A549 (cell line): ENCODE measurements at regions not wholly inside any gene's neighbourhood (a gene's known extent, or its start where the extent isn't known, plus 50 kb on each side); places are given as distances from the start of the nearest gene placed in this dataset.

Experiments used
- ATAC-seq, 2 experiments: fragments of 200-7000 bp in 1 of 2; fragments of >200 bp in 1 of 2; cut with Nextera tagmentation in 1 of 2; cut with Tn5 transposase in 1 of 2; 3 replicates each; pipeline versions ENCODE4 v1.8.0 to v1.9.1; 2018 to 2020; ENCODE audit warnings: mild to moderate bottlenecking in 1 of 2, moderate library complexity in 1 of 2
- CTCF ChIA-PET: fragments of 300-600 bp; sonication (Branson Sonifier 250); formaldehyde crosslinking; extraction: SDS; loops from one replicate; lab custom pipeline; 2021; ENCODE audit warnings: antibody characterized with exemption, inconsistent platforms; lab: Yijun Ruan, JAX
- POLR2A ChIA-PET: fragments of 350-600 bp; formaldehyde crosslinking; extraction: SDS; loops from one replicate; lab custom pipeline; 2021; ENCODE audit warnings: antibody characterized with exemption, inconsistent platforms; lab: Yijun Ruan, JAX
- DNase-seq, 2 experiments: peaks; one replicate each; pipeline versions ENCODE4 v3.0.0 to v3.0.0-alpha.2; 2011 to 2016; ENCODE audit warnings: low read depth in 1 of 2, low spot score in 1 of 2
- FAIRE-seq: peaks from 2 replicates; lab custom pipeline; 2011; peaks lifted over from hg19 to GRCh38; lab: Jason Lieb, UNC
- H3K27ac ChIP-seq, 2 experiments: fragments of >200 bp; sonication (Bioruptor Twin); formaldehyde crosslinking; 3 replicates each; pipeline ENCODE4 v1.5.1; 2016 to 2017
- H3K4me1 ChIP-seq: fragments of >200 bp; sonication (Bioruptor Twin); formaldehyde crosslinking; 3 replicates; pipeline ENCODE4 v1.6.1; 2016
- H3K4me2 ChIP-seq: fragments of >200 bp; sonication (Bioruptor Twin); formaldehyde crosslinking; 3 replicates; pipeline ENCODE4 v1.6.1; 2016
- H3K4me3 ChIP-seq: fragments of >200 bp; sonication (Bioruptor Twin); formaldehyde crosslinking; 3 replicates; pipeline ENCODE4 v1.5.1; 2016
- H3K9me3 ChIP-seq: fragments of >200 bp; sonication (Bioruptor Twin); formaldehyde crosslinking; 3 replicates; pipeline ENCODE4 v1.6.1; 2016
- BHLHE40 ChIP-seq: IDR thresholded peaks from 2 replicates; pipeline ENCODE4 v1.6.1; 2012; ENCODE audit warnings: low read depth, low read length, inconsistent platforms
- CBX2 ChIP-seq: fragments of 200-600 bp; sonication (generic); IDR thresholded peaks from 2 replicates; pipeline ENCODE4 v1.6.1; 2016; ENCODE audit warnings: low read depth, mild to moderate bottlenecking, borderline replicate concordance
- CBX8 ChIP-seq: fragments of 200-600 bp; sonication (generic); IDR thresholded peaks from 2 replicates; pipeline ENCODE4 v1.6.1; 2016
- CEBPB ChIP-seq, 2 experiments: fragments of >200 bp in 1 of 2; sonication (Bioruptor Twin) in 1 of 2; formaldehyde crosslinking in 1 of 2; IDR thresholded peaks; 2 replicates each; pipeline ENCODE4 v1.6.1; 2012 to 2016
- CHD4 ChIP-seq: fragments of 200-600 bp; sonication (generic); IDR thresholded peaks from 2 replicates; pipeline ENCODE4 v1.6.1; 2016; ENCODE audit warnings: antibody characterized with exemption, mild to moderate bottlenecking, borderline replicate concordance
- EHF ChIP-seq: fragments of 250-450 bp; sonication (Bioruptor Pico); IDR thresholded peaks from 2 replicates; pipeline ENCODE4 v1.5.0; 2020; ENCODE audit warnings: mild to moderate bottlenecking
- EHMT2 ChIP-seq: fragments of 200-600 bp; sonication (generic); IDR thresholded peaks from 2 replicates; pipeline ENCODE4 v1.6.1; 2016; ENCODE audit warnings: antibody characterized with exemption, low read depth, mild to moderate bottlenecking, moderate library complexity
- EP300 ChIP-seq, 2 experiments: fragments of >200 bp; sonication (Bioruptor Twin); formaldehyde crosslinking; IDR thresholded peaks; 2 replicates in 1 of 2; 3 replicates in 1 of 2; pipeline ENCODE4 v1.6.1; 2016 to 2017
- ESRRA ChIP-seq: fragments of 150-350 bp; IDR thresholded peaks from 2 replicates; pipeline ENCODE4 v1.6.1; 2014; ENCODE audit warnings: mild to moderate bottlenecking, low read length, borderline replicate concordance
- FOSB ChIP-seq: fragments of 250-450 bp; sonication (Bioruptor Pico); IDR thresholded peaks from 2 replicates; pipeline ENCODE4 v1.5.0; 2020; ENCODE audit warnings: mild to moderate bottlenecking, moderate library complexity
- HEYL ChIP-seq: fragments of 250-450 bp; sonication (Bioruptor Pico); IDR thresholded peaks from 2 replicates; pipeline ENCODE4 v1.8.0; 2021; ENCODE audit warnings: mild to moderate bottlenecking, moderate library complexity
- HOXA7 ChIP-seq: fragments of 250-450 bp; sonication (Bioruptor Pico); IDR thresholded peaks from 2 replicates; pipeline ENCODE4 v1.5.0; 2020; ENCODE audit warnings: mild to moderate bottlenecking, moderate library complexity
- HOXB5 ChIP-seq: fragments of 250-450 bp; sonication (Bioruptor Pico); IDR thresholded peaks from 2 replicates; pipeline ENCODE4 v1.5.0; 2020; ENCODE audit warnings: mild to moderate bottlenecking, moderate library complexity
- JUNB ChIP-seq: fragments of >200 bp; sonication (Bioruptor Twin); formaldehyde crosslinking; IDR thresholded peaks from 2 replicates; pipeline ENCODE4 v1.6.1; 2016
- KDM1A ChIP-seq: fragments of 200-600 bp; sonication (generic); IDR thresholded peaks from 2 replicates; pipeline ENCODE4 v1.6.1; 2016; ENCODE audit warnings: low read depth, mild to moderate bottlenecking
- MAX ChIP-seq: IDR thresholded peaks from 2 replicates; pipeline ENCODE4 v1.6.1; 2012
- NFE2L2 ChIP-seq: fragments of 150-350 bp; conservative IDR thresholded peaks from 2 replicates; pipeline ENCODE4 v1.6.1; 2014; ENCODE audit warnings: low read length
- POLR2AphosphoS2 ChIP-seq: conservative IDR thresholded peaks from 2 replicates; pipeline ENCODE4 v1.6.1; 2012; ENCODE audit warnings: low read length, improper control_type of control experiment, inconsistent platforms
- RARB ChIP-seq: fragments of 250-450 bp; sonication (Bioruptor Pico); IDR thresholded peaks from 2 replicates; pipeline ENCODE4 v1.8.0; 2021; ENCODE audit warnings: mild to moderate bottlenecking, moderate library complexity
- RFX5 ChIP-seq: fragments of 450-650 bp; IDR thresholded peaks from 2 replicates; pipeline ENCODE4 v1.7.1; 2014; ENCODE audit warnings: antibody characterized with exemption, mild to moderate bottlenecking, moderate library complexity
- RNF2 ChIP-seq: fragments of 200-600 bp; sonication (generic); IDR thresholded peaks from 2 replicates; pipeline ENCODE4 v1.6.1; 2016; ENCODE audit warnings: low read depth, mild to moderate bottlenecking, antibody characterized with exemption, moderate library complexity, borderline replicate concordance
- TFCP2L1 ChIP-seq: fragments of 250-450 bp; sonication (Bioruptor Pico); IDR thresholded peaks from 2 replicates; pipeline ENCODE4 v1.5.0; 2021; ENCODE audit warnings: mild to moderate bottlenecking
- USF2 ChIP-seq: fragments of 450-650 bp; IDR thresholded peaks from 2 replicates; pipeline ENCODE4 v1.6.1; 2014; ENCODE audit warnings: antibody characterized with exemption
- ZC3H11A ChIP-seq: fragments of 450-650 bp; IDR thresholded peaks from 2 replicates; pipeline ENCODE4 v1.6.1; 2014; ENCODE audit warnings: antibody characterized with exemption, mild to moderate bottlenecking
- ZSCAN20 ChIP-seq: fragments of 250-450 bp; sonication (Bioruptor Pico); IDR thresholded peaks from 2 replicates; pipeline ENCODE4 v1.8.0; 2022; ENCODE audit warnings: mild to moderate bottlenecking, moderate library complexity
- WGBS: methylation state at CpG from one replicate; pipeline ENCODE4 v1.1.6; 2017; ENCODE audit errors: missing lambda C conversion rate; 5-methylcytosine and 5-hydroxymethylcytosine counted together
- TF ChIP-seq, protein P1 (sequence below): fragments of >200 bp; sonication (Bioruptor Twin); formaldehyde crosslinking; IDR thresholded peaks from 3 replicates; pipeline ENCODE4 v1.6.1; 2016
- TF ChIP-seq, protein P2 (sequence below): fragments of >200 bp; sonication (Bioruptor Twin); formaldehyde crosslinking; IDR thresholded peaks from 3 replicates; pipeline ENCODE4 v1.5.1; 2016

GRCh38 chrX:39377157-39377556, 575.9 kb downstream of the MID1IP1 start:
- Histone ChIP-seq H3K4me2 (no peak overlapping the region), H3K27ac (no peak overlapping the region), H3K9me3 (no peaks in the 10 kb centered on the region), H3K4me3 (no peak overlapping the region), H3K4me1 (no peaks in the 10 kb centered on the region)
- DNase-seq: no peak
- no peak for TF ChIP-seq TFCP2L1 (CRISPR knock-in tag)
- no peak for TF ChIP-seq RFX5
- no peak for TF ChIP-seq CHD4
- TF ChIP-seq CEBPB (IDR thresholded peaks at IDR 0.05): no peak
- TF ChIP-seq RARB (CRISPR knock-in tag): no peak
- no peak for TF ChIP-seq CBX8
- TF ChIP-seq ESRRA: no peak
- TF ChIP-seq HOXB5 (CRISPR knock-in tag): no peak
- TF ChIP-seq NFE2L2: no peak
- TF ChIP-seq JUNB: no peak
- TF ChIP-seq, protein P1, sequence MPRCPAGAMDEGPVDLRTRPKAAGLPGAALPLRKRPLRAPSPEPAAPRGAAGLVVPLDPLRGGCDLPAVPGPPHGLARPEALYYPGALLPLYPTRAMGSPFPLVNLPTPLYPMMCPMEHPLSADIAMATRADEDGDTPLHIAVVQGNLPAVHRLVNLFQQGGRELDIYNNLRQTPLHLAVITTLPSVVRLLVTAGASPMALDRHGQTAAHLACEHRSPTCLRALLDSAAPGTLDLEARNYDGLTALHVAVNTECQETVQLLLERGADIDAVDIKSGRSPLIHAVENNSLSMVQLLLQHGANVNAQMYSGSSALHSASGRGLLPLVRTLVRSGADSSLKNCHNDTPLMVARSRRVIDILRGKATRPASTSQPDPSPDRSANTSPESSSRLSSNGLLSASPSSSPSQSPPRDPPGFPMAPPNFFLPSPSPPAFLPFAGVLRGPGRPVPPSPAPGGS: no peak
- no peak for TF ChIP-seq KDM1A
- TF ChIP-seq POLR2AphosphoS2: no peak
- no peak for TF ChIP-seq FOSB (CRISPR knock-in tag)
- TF ChIP-seq, protein P2, sequence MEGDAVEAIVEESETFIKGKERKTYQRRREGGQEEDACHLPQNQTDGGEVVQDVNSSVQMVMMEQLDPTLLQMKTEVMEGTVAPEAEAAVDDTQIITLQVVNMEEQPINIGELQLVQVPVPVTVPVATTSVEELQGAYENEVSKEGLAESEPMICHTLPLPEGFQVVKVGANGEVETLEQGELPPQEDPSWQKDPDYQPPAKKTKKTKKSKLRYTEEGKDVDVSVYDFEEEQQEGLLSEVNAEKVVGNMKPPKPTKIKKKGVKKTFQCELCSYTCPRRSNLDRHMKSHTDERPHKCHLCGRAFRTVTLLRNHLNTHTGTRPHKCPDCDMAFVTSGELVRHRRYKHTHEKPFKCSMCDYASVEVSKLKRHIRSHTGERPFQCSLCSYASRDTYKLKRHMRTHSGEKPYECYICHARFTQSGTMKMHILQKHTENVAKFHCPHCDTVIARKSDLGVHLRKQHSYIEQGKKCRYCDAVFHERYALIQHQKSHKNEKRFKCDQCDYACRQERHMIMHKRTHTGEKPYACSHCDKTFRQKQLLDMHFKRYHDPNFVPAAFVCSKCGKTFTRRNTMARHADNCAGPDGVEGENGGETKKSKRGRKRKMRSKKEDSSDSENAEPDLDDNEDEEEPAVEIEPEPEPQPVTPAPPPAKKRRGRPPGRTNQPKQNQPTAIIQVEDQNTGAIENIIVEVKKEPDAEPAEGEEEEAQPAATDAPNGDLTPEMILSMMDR: no peak
- TF ChIP-seq EP300 (IDR thresholded peaks at IDR 0.05): no peak
- no peak for TF ChIP-seq EHF (CRISPR knock-in tag)
- POLR2A ChIA-PET: no interaction called here
- CTCF ChIA-PET: no interaction called here
- no peak for FAIRE-seq
- no peak for ATAC-seq

DNA sequence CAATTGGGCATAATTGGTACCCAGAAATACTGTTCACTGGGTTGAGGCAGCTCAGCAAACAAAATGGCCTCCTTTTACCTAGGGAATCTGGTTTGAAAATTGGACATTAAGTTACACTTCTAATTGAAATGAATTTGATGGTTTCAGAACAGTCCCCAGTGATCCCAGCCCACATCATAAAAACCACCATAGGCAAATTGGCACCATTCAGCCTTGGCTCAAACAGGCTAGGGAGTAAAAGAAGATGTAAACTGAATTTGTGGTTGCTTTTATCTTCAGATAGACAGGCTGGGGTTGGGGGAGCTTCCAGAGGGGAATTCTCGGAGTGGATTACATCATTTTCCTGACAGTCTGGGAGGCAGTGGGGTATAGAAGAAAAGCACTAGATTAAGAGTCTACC, 576.5 kb downstream of the MID1IP1 start:
- DNase-seq: no peak
- H3K4me3 ChIP-seq: no peak overlapping the region
- no peak for ATAC-seq
- POLR2A ChIA-PET: no interaction called here
- H3K27ac ChIP-seq: no peak overlapping the region
- TF ChIP-seq HEYL (CRISPR knock-in tag) (no peak), USF2 (no peak), MAX (no peak)
- H3K4me1 ChIP-seq: no peaks in the 10 kb centered on the region
- no peak overlapping the region for H3K4me2 ChIP-seq
- H3K9me3 ChIP-seq: no peaks in the 10 kb centered on the region
- no peak for FAIRE-seq
- CTCF ChIA-PET: no interaction called here
- 45% methylated on average over 1 of the region's 1 CpG for WGBS

- Histone ChIP-seq H3K9me3 (no peaks in the 10 kb centered on the region), H3K4me3 (no peak overlapping the region), H3K4me2 (no peak overlapping the region), H3K27ac (no peak overlapping the region), H3K4me1 (no peaks in the 10 kb centered on the region)
- CTCF ChIA-PET: no interaction called here
- TF ChIP-seq ZC3H11A (no peak), CEBPB (IDR thresholded peaks at IDR 0.05) (no peak), EHMT2 (no peak), ZSCAN20 (no peak), HOXA7 (no peak), BHLHE40 (no peak), HOXB5 (CRISPR knock-in tag) (no peak), CBX2 (no peak), RNF2 (no peak), USF2 (no peak)
- 33% methylated on average over 2 of the region's 5 CpGs for WGBS
- POLR2A ChIA-PET: no interaction called here
- FAIRE-seq (no peak), ATAC-seq (no peak), DNase-seq (no peak)
Measured at GRCh38 chrX:39381422-39381821, 580.2 kb downstream of the MID1IP1 start.
